GM21423 (cell line): ENCODE measurements at regions not wholly inside any gene's neighbourhood (a gene's known extent, or its start where the extent isn't known, plus 50 kb on each side); places are given as distances from the start of the nearest gene placed in this dataset.
"Not testable (repeated sequence)": the region's sequence is repeated elsewhere in the genome, so short reads cannot be mapped to it uniquely, and the experiment has no call there.

ENCODE experiments used
- ATAC-seq: cut with Tn5 transposase; IDR thresholded peaks from one replicate; pipeline ENCODE4 v1.9.1; 2021; ENCODE audit warnings: mild to moderate bottlenecking, moderate library complexity; ENCODE audit not compliant: unreplicated experiment

DNA sequence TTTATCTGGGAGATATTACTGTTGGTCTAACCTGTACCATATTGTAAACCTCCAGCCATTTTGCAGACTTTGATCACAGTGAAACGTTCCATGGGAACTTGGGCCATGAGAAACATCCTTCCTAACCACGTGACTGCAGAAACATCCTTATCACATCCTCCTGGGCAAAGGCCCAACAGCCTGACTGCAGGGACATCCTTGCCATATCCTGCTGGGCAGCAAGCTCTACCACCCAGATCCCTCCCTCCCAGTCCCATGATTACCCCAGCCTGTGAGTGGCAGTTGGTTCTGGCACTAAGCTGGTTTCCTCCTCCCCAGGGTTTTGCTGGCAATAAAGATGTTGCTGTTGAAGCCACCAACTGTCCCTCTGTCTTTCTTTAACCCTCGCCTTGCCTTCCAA is 201.2 kb downstream of the POTEC start:
- not testable (repeated sequence) for ATAC-seq

- ATAC-seq = not testable (repeated sequence)
Observed at GRCh38 chr18:14336017-14336416, 203.8 kb upstream of the ZNF519 start.

- not testable (repeated sequence) for ATAC-seq
Observed at GRCh38 chr18:14321217-14321616, 189.0 kb upstream of the ZNF519 start.

GRCh38 chr18:14301255-14301654 is 169.0 kb upstream of the ZNF519 start:
- ATAC-seq = not testable (repeated sequence)

GRCh38 chr18:14295081-14295480 is 162.8 kb upstream of the ZNF519 start:
- ATAC-seq = not testable (repeated sequence)

DNA sequence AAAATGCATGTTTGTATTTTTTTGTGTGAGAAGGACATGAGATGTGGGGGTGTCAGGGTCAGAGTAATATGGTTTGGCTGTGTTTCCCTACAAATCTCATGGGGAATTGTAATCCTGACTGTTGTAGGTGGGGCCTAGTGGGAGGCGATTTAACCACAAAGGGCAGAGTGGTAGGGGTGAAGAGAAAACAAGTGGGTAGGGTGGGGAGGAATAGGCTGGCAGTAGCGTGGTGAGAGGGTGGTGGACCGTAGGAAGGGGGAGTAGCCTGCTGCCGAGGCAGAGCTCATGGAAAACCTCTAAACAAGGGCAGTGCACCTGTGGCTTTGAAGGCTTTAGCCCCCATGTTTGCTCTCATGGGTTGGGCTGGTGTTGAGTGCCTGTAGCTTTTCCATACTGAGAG is 152.8 kb upstream of the ZNF519 start:
- ATAC-seq = no peak

- ATAC-seq = not testable (repeated sequence)
Observed at GRCh38 chr18:14275391-14275790, 143.2 kb upstream of the ZNF519 start.

DNA sequence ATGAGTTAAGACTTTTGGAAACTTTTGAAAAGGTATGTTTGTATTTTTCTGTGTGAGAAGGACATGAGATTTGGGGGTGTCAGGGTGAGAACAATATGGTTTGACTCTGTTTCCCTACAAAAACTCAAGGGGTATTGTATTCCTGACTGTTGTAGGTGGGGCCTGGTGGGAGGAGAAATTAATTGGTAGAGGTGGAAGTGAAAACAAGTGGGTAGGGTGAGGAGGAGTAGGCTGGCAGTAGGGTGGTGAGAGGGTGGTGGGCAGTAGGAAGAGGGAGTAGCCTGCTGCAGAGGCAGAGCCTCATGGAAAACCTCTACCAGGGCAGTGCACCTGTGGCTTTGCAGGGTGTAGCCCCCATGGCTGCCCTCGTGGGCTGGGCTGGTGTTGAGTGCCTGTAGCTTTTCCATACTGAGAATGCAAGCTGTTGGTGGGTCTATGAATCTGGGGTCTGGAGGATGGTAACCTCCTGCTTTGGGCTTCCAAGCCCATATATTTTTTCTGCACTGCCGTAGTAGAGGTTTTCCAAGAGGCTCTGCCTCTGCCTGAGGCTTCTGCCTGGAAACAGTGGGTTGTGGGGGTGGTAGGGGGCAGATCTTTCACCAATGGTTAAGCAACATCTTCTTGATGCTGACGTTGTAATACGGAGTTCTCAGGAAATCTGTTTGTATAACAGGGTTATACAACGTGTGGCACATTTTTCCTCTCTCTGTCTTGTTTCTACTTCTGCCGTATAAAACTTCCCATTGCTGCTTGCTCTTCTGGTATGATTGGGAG is 133.6 kb upstream of the ZNF519 start:
- not testable (repeated sequence) for ATAC-seq

DNA sequence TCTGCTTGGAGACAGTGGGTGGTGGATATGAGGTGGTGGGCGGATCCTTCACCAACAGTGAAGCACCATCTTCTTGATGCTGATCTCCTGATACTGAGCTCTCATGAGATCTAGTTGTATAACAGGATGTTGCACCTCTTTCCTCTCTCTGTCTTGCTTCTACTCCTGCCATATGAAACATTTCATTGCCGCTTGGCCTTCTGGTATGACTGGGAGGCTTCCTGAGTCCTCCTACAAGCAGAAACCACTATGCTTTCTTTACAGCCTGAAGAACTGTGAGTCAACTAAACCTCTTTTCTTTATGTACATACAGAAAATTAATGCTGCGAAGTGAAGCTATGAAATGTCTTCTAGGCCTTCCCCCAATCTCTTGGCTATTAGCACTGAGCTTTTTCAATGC is 130.6 kb upstream of the ZNF519 start:
- ATAC-seq = not testable (repeated sequence)

- not testable (repeated sequence) for ATAC-seq
Observed at GRCh38 chr18:14250084-14250677, 117.9 kb upstream of the ZNF519 start.

DNA sequence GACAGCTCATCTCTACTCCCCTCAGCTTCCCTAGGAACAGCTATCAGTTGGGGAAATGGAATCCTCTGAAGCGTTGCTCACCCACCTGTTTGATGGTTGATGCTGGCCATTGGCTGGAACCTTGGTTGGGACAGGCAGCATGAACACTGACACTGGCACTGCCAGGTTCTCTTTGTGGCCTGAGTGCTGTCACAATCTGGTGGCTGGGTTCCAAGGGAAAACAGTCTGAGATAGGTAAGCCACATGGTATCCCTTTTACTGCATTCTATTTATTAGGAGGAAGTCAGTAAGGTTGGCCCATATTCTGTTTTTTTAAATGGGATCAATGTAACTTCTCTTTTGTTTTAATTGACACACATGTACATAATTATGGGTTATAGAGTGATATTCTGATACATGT is 107.0 kb upstream of the ZNF519 start:
- not testable (repeated sequence) for ATAC-seq

GRCh38 chr18:14236356-14237048 is 104.3 kb upstream of the ZNF519 start:
- ATAC-seq = not testable (repeated sequence)

- ATAC-seq = not testable (repeated sequence)
Observed at GRCh38 chr18:14225286-14225679, 93.0 kb upstream of the ZNF519 start.

DNA sequence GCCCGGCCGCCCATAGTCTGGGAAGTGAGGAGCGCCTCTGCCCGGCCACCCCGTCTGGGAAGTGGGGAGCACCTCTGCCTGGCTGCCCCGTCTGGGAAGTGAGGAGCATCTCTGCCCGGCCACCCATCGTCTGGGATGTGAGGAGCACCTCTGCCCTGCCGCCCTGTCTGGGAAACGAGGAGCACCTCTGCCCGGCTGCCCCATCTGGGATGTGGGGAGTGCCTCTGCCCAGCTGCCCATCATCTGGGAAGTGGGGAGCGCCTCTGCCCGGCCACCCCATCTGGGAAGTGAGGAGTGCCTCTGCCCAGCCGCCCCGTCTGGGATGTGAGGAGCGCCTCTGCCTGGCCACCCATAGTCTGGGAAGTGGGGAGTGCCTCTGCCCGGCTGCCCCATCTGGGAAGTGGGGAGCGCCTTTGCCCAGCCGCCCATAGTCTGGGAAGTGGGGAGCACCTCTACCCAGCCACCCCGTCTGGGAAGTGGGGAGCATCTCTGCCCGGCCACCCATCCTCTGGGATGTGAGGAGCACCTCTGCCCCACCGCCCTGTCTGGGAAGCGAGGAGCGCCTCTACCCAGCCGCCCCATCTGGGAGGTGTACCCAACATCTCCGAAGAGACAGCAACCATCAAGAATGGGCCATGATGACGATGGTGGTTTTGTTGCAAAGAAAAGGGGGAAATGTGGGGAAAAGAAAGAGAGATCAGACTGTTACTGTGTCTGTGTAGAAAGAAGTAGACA is 92.5 kb upstream of the ZNF519 start:
- not testable (repeated sequence) for ATAC-seq

- ATAC-seq = not testable (repeated sequence)
Observed at GRCh38 chr18:14223919-14224318, 91.7 kb upstream of the ZNF519 start.

DNA sequence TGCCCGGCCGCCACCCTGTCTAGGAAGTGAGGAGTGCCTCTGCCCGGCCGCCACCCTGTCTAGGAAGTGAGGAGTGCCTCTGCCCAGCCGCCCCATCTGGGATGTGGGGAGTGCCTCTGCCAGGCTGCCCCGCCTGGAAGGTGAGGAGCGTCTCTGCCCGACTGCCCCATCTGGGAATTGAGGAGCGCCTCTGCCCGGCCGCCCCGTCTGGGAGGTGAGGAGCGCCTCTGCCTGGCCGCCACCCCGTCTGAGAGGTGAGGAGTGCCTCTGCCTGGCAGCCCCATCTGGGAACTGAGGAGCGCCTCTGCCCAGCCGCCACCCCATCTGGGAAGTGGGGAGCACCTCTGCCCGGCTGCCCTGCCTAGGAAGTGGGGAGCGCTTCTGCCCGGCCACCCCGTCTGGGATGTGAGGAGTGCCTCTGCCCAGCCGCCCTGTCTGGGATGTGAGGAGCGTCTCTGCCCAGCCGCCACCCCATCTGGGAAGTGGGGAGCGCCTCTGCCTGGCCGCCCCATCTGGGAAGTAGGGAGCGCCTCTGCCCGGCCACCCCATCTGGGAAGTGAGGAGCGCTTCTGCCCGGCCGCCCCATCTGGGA is 91.1 kb upstream of the ZNF519 start:
- ATAC-seq = not testable (repeated sequence)

DNA sequence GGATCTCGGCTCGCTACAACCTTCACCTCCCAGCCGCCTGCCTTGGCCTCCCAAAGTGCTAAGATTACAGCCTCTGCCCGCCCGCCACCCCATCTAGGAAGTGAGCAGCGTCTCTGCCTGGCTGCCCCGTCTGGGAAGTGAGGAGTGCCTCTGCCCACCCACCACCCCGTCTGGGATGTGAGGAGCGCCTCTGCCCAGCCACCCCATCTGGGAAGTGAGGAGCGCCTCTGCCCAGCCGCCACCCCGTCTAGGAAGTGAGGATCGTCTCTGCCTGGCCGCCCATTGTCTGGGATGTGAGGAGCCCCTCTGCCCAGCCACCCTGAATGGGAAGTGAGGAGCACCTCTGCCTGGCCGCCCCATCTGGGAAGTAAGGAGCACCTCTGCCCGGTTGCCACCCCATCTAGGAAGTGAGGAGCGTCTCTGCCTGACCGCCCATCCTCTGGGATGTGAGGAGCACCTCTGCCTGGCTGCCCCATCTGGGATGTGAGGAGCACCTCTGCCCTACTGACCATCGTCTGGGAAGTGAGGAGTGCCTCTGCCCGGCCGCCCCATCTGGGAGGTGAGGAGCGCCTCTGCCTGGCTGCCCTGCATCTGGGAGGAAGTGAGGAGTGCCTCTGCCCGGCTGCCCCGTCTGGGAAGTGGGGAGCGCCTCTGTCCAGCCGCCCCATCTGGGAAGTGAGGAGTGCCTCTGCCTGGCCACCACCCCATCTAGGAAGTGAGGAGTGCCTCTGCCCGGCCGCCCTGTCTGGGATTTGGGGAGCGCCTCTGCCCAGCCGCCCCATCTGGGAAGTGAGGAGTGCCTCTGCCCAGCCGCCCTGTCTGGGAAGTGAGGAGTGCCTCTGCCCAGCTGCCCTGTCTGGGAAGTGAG is 90.4 kb upstream of the ZNF519 start:
- not testable (repeated sequence) for ATAC-seq

GRCh38 chr18:14221689-14222088 is 89.5 kb upstream of the ZNF519 start:
- no peak for ATAC-seq

- ATAC-seq = not testable (repeated sequence)
Observed at GRCh38 chr18:14215952-14216351, 83.7 kb upstream of the ZNF519 start.

DNA sequence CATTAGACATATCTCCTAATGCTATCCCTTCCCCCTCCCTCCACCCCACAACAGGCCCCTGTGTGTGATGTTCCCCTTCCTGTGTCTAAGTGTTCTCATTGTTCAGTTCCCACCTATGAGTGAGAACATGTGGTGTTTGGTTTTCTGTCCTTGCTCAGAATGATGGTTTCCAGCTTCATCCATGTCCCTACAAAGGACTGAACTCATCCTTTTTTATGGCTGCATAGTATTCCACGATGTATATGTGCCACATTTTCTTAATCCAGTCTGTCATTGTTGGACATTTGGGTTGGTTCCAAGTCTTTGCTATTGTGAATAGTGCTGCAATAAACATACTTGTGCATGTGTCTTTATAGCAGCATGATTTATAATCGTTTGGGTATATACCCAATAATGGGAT is 71.2 kb upstream of the ZNF519 start:
- ATAC-seq = not testable (repeated sequence)
